ENCODE measurements at regions not wholly inside any gene's neighbourhood (a gene's known extent, or its start where the extent isn't known, plus 50 kb on each side); places are given as distances from the start of the nearest gene placed in this dataset.

DNA sequence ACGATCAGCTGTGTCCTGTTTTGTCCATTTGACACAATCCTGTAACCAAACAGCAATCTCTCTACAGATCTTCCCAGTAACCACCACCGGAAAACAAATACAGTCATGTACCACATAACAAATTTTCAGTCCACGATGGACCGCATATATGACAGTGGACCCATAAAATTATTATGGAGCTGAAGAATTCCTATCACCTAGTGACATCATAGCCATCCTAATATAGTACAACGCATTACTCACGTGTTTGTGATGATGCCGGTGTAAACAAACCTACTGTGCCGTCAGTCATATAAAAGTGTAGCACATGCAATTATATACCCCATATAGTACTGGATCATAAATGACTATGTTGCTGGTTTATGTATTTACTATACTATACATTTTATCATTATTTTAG, 133.7 kb upstream of the EDNRA start:
- TF ChIP-seq, protein P1, sequence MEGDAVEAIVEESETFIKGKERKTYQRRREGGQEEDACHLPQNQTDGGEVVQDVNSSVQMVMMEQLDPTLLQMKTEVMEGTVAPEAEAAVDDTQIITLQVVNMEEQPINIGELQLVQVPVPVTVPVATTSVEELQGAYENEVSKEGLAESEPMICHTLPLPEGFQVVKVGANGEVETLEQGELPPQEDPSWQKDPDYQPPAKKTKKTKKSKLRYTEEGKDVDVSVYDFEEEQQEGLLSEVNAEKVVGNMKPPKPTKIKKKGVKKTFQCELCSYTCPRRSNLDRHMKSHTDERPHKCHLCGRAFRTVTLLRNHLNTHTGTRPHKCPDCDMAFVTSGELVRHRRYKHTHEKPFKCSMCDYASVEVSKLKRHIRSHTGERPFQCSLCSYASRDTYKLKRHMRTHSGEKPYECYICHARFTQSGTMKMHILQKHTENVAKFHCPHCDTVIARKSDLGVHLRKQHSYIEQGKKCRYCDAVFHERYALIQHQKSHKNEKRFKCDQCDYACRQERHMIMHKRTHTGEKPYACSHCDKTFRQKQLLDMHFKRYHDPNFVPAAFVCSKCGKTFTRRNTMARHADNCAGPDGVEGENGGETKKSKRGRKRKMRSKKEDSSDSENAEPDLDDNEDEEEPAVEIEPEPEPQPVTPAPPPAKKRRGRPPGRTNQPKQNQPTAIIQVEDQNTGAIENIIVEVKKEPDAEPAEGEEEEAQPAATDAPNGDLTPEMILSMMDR (IDR thresholded peaks at IDR 0.05; ENCODE audit: low read depth, low read length): no peak
- TF ChIP-seq EZH2phosphoT487 (IDR thresholded peaks at IDR 0.05; ENCODE audit: low read depth): no peak
